SU-DHL-6 (cell line): ENCODE measurements at regions not wholly inside any gene's neighbourhood (a gene's known extent, or its start where the extent isn't known, plus 50 kb on each side); places are given as distances from the start of the nearest gene placed in this dataset.

ENCODE experiments used
- H2AFZ ChIP-seq: fragments of 200-600 bp; sonication (generic); 2 replicates; pipeline ENCODE4 v1.6.1; 2014; ENCODE audit warnings: low read depth, mild to moderate bottlenecking, moderate library complexity, mixed read lengths, antibody characterized with exemption, low read length; ENCODE audit not compliant: severe bottlenecking
- H3F3A ChIP-seq: fragments of 200-600 bp; shearing (Covaris generic); 2 replicates; pipeline ENCODE4 v1.6.0; 2016; ENCODE audit warnings: antibody characterized with exemption, mild to moderate bottlenecking; ENCODE audit not compliant: insufficient read depth
- H3K27ac ChIP-seq: fragments of 200-600 bp; sonication (generic); 2 replicates; pipeline ENCODE4 v1.5.1; 2016; ENCODE audit warnings: low read depth, mild to moderate bottlenecking, low read length, moderate library complexity, mixed read lengths
- H3K27me3 ChIP-seq: fragments of 200-600 bp; sonication (generic), shearing (Covaris generic); 2 replicates; pipeline ENCODE4 v1.6.0; 2014; ENCODE audit warnings: mild to moderate bottlenecking, low read length
- H3K36me3 ChIP-seq: fragments of 200-600 bp; sonication (generic); 2 replicates; pipeline ENCODE4 v1.6.1; 2014; ENCODE audit warnings: mild to moderate bottlenecking, low read length, mixed read lengths
- H3K4me2 ChIP-seq: fragments of 300-600, 200-600 bp; shearing (Covaris generic), sonication (generic); 2 replicates; pipeline ENCODE4 v1.6.0; 2014; ENCODE audit warnings: low read length, low read depth, mild to moderate bottlenecking; ENCODE audit not compliant: poor library complexity, severe bottlenecking
- H3K4me3 ChIP-seq: fragments of 200-600 bp; sonication (generic); 2 replicates; pipeline ENCODE4 v1.5.1; 2014; ENCODE audit warnings: antibody characterized with exemption, low read length, mild to moderate bottlenecking, mixed read lengths; ENCODE audit not compliant: insufficient read depth, poor library complexity, severe bottlenecking
- H3K79me2 ChIP-seq: fragments of 200-600 bp; sonication (generic); 2 replicates; pipeline ENCODE4 v1.6.1; 2014; ENCODE audit warnings: mild to moderate bottlenecking, low read length, moderate library complexity; ENCODE audit not compliant: insufficient read depth
- H3K9ac ChIP-seq: fragments of 200-600 bp; sonication (generic); 2 replicates; pipeline ENCODE4 v1.7.0; 2014; ENCODE audit warnings: mild to moderate bottlenecking, low read length
- H3K9me2 ChIP-seq: fragments of 200-600 bp; sonication (generic); replicated peaks from 2 replicates; pipeline ENCODE4 v1.6.1; 2014; ENCODE audit warnings: low read length; ENCODE audit not compliant: insufficient read depth
- H3K9me3 ChIP-seq: fragments of 200-600 bp; sonication (generic); 2 replicates; pipeline ENCODE4 v1.6.1; 2014; ENCODE audit warnings: low read length, mixed read lengths; ENCODE audit not compliant: insufficient read depth
- H4K20me1 ChIP-seq: fragments of 200-600 bp; sonication (generic); 2 replicates; pipeline ENCODE4 v1.6.1; 2014; ENCODE audit warnings: low read depth, mild to moderate bottlenecking, antibody characterized with exemption, low read length, moderate library complexity, mixed read lengths
- EZH2phosphoT487 ChIP-seq: fragments of 200-600 bp; sonication (generic), shearing (Covaris generic); conservative IDR thresholded peaks from 2 replicates; pipeline ENCODE4 v1.6.1; 2018; ENCODE audit warnings: mild to moderate bottlenecking, antibody characterized with exemption, low read length, moderate library complexity, mixed read lengths
- TF ChIP-seq, protein P1 (sequence below): fragments of 200-600 bp; sonication (generic); IDR thresholded peaks from one replicate; pipeline ENCODE4 v1.5.1; 2017; ENCODE audit warnings: antibody characterized with exemption, mild to moderate bottlenecking, low read length, moderate library complexity; ENCODE audit not compliant: insufficient read depth, poor library complexity, severe bottlenecking

DNA sequence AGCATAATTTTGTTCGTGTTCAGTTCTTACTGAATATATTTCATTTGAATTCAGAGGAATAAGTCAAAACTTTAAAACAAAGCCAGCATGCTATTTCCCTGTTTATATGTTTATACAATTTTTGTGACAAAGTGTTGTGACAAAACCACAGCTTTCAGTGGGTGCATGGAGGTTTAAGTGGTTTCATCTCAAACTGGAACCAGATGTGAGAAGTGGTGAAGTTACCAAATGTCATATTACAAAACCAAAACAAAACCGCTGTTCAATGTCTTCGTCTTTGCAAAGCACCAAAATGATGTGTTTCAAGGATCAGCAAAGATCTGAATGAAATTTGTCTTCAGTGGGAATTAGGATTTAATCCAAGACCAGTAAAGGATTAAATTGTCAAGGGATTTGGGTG is 59.3 kb upstream of the OSTN start:
- H3K4me2 ChIP-seq, result no peak overlapping the region
- H3K79me2 ChIP-seq, result no peaks in the 10 kb centered on the region
- H3K9ac ChIP-seq, result no peak overlapping the region
- H3K27ac ChIP-seq, result no peak overlapping the region
- H3K4me3 ChIP-seq, result no peak overlapping the region
- no peaks in the 10 kb centered on the region for H3K36me3 ChIP-seq
- TF ChIP-seq EZH2phosphoT487, result no peak
- TF ChIP-seq, protein P1, sequence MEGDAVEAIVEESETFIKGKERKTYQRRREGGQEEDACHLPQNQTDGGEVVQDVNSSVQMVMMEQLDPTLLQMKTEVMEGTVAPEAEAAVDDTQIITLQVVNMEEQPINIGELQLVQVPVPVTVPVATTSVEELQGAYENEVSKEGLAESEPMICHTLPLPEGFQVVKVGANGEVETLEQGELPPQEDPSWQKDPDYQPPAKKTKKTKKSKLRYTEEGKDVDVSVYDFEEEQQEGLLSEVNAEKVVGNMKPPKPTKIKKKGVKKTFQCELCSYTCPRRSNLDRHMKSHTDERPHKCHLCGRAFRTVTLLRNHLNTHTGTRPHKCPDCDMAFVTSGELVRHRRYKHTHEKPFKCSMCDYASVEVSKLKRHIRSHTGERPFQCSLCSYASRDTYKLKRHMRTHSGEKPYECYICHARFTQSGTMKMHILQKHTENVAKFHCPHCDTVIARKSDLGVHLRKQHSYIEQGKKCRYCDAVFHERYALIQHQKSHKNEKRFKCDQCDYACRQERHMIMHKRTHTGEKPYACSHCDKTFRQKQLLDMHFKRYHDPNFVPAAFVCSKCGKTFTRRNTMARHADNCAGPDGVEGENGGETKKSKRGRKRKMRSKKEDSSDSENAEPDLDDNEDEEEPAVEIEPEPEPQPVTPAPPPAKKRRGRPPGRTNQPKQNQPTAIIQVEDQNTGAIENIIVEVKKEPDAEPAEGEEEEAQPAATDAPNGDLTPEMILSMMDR, result no peak
- no peaks in the 10 kb centered on the region for H3F3A ChIP-seq
- no peak overlapping the region for H2AFZ ChIP-seq
- H3K9me2 ChIP-seq, result no peaks in the 10 kb centered on the region
- no peaks in the 10 kb centered on the region for H3K27me3 ChIP-seq
- no peaks in the 10 kb centered on the region for H3K9me3 ChIP-seq
- no peaks in the 10 kb centered on the region for H4K20me1 ChIP-seq

GRCh38 chr3:191138937-191139336 is 60.1 kb upstream of the OSTN start:
- TF ChIP-seq EZH2phosphoT487, result no peak
- TF ChIP-seq, protein P1, result no peak
- Histone ChIP-seq H3K9ac (no peak overlapping the region), H2AFZ (no peak overlapping the region), H3K9me2 (no peaks in the 10 kb centered on the region), H3K36me3 (no peaks in the 10 kb centered on the region), H3K4me2 (no peak overlapping the region), H3K27ac (no peak overlapping the region), H4K20me1 (no peaks in the 10 kb centered on the region), H3K9me3 (no peaks in the 10 kb centered on the region), H3K79me2 (no peaks in the 10 kb centered on the region), H3K4me3 (no peak overlapping the region), H3K27me3 (no peaks in the 10 kb centered on the region), H3F3A (no peaks in the 10 kb centered on the region)

DNA sequence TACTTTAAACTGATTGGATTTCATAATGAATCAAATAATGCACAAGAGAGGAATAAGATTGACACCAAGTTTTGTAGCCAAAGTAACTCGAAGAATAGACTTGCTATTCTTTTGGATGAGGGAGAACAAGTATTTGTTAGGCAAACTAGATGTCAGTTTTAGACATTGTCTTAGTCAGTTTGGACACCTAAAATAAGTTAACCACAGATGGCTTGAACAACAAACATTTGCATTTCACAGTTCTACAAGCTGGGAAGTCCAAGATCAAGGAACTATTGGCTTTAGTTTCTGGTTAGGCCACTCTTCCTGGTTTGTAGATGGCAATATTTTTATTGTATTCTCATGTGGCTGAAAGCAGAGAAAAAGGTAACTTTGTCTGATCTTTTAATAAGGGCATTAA is 61.3 kb upstream of the OSTN start:
- H3K27me3 ChIP-seq, result no peaks in the 10 kb centered on the region
- H3K9ac ChIP-seq, result no peak overlapping the region
- H2AFZ ChIP-seq, result no peak overlapping the region
- no peaks in the 10 kb centered on the region for H4K20me1 ChIP-seq
- TF ChIP-seq EZH2phosphoT487, result no peak
- H3K4me2 ChIP-seq, result no peak overlapping the region
- no peaks in the 10 kb centered on the region for H3K36me3 ChIP-seq
- no peaks in the 10 kb centered on the region for H3K9me3 ChIP-seq
- no peak overlapping the region for H3K4me3 ChIP-seq
- H3K27ac ChIP-seq, result no peak overlapping the region
- no peaks in the 10 kb centered on the region for H3K79me2 ChIP-seq
- H3F3A ChIP-seq, result no peaks in the 10 kb centered on the region
- no peaks in the 10 kb centered on the region for H3K9me2 ChIP-seq

GRCh38 chr3:191136347-191136746 is 62.7 kb upstream of the OSTN start:
- TF ChIP-seq, protein P1, result peak; percentile 57
- no peak for TF ChIP-seq EZH2phosphoT487
- H3K9me2 ChIP-seq, result no peaks in the 10 kb centered on the region
- H3K9ac ChIP-seq, result no peak overlapping the region
- no peak overlapping the region for H3K4me3 ChIP-seq
- H2AFZ ChIP-seq, result no peak overlapping the region
- no peaks in the 10 kb centered on the region for H3K36me3 ChIP-seq
- no peak overlapping the region for H3K4me2 ChIP-seq
- no peaks in the 10 kb centered on the region for H3F3A ChIP-seq
- H3K9me3 ChIP-seq, result no peaks in the 10 kb centered on the region
- H4K20me1 ChIP-seq, result no peaks in the 10 kb centered on the region
- H3K79me2 ChIP-seq, result no peaks in the 10 kb centered on the region
- H3K27me3 ChIP-seq, result no peaks in the 10 kb centered on the region
- H3K27ac ChIP-seq, result no peak overlapping the region
